ENCODE measurements at regions not wholly inside any gene's neighbourhood (a gene's known extent, or its start where the extent isn't known, plus 50 kb on each side); places are given as distances from the start of the nearest gene placed in this dataset.

DNA sequence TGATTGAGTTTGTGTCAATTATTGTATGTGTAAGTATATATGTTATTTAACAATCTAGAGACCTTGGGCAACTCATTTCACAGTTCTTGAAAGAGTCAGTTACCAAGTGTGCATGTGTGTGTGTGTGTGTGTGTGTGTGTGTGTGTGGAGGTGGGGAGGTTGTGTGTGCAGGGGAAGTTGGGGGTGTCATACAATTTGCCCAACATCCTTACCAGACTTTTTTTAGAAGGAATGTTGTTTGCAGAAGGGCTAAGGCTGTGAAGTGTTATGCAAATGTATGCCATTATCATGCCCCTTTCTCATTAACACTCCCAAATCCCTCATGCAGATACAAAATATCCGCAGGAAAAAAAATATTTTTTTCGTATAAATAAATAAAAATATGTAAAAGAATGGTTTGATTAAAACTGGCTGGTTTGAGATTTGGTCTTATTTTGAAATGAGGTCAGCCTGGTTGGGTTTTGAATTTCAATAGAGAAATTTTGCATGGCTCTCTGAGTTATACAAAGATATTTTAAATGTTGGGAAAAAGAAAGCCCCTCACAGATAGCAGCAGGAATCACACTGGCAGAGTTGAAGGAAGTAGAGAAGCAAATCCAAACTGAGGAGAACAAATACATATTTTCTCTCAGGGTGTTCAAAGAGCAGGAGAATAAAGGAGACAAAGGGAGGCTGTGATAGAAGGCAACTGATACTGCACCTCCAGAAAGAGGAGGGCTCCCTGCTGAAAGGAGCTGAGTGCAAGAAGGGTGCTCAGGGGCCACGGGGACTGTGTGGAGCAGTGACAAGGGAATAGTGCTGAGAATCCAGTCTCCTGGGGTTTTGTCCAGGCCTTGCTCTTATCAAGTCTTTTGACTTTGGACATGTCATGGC is 1365.5 kb upstream of the CELF4 start:
- ChIA-PET POLR2A (no interaction called here), CTCF (ENCODE audit: unreplicated experiment) (no interaction called here)
- intact Hi-C loops (cut with micrococcal nuclease; ENCODE audit: unreplicated experiment): no loop called here
- BruUV-seq (replicated peaks): no TSS peak
- Histone ChIP-seq H2AFZ (ENCODE audit: low read length) (no peak overlapping the region), H3K9me3 (ENCODE audit: low read length) (no peaks in the 10 kb centered on the region), H3K36me3 (ENCODE audit: insufficient read depth, low read length) (no peaks in the 10 kb centered on the region), H3K4me1 (ENCODE audit: insufficient read depth, low read length, poor library complexity, severe bottlenecking) (no peaks in the 10 kb centered on the region), H4K20me1 (ENCODE audit: insufficient read depth, low read length) (no peaks in the 10 kb centered on the region), H3K79me2 (ENCODE audit: insufficient read depth, low read depth, low read length) (no peaks in the 10 kb centered on the region), H3K4me3 (ENCODE audit: low read depth, low read length, poor library complexity, severe bottlenecking) (no peak overlapping the region), H3K4me2 (ENCODE audit: low read length) (no peak overlapping the region), H3K9me2 (ENCODE audit: insufficient read depth, low read length) (no peaks in the 10 kb centered on the region), H3K27ac (ENCODE audit: low read depth, low read length, poor library complexity, severe bottlenecking) (no peak overlapping the region)
- TF ChIP-seq EZH2phosphoT487 (IDR thresholded peaks at IDR 0.05; ENCODE audit: borderline replicate concordance, low read depth, low read length): no peak
- TF ChIP-seq, protein P1, sequence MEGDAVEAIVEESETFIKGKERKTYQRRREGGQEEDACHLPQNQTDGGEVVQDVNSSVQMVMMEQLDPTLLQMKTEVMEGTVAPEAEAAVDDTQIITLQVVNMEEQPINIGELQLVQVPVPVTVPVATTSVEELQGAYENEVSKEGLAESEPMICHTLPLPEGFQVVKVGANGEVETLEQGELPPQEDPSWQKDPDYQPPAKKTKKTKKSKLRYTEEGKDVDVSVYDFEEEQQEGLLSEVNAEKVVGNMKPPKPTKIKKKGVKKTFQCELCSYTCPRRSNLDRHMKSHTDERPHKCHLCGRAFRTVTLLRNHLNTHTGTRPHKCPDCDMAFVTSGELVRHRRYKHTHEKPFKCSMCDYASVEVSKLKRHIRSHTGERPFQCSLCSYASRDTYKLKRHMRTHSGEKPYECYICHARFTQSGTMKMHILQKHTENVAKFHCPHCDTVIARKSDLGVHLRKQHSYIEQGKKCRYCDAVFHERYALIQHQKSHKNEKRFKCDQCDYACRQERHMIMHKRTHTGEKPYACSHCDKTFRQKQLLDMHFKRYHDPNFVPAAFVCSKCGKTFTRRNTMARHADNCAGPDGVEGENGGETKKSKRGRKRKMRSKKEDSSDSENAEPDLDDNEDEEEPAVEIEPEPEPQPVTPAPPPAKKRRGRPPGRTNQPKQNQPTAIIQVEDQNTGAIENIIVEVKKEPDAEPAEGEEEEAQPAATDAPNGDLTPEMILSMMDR (conservative IDR thresholded peaks at IDR 0.05; ENCODE audit: low read length): no peak
- no peak for DNase-seq (ENCODE audit: low spot score)

DNA sequence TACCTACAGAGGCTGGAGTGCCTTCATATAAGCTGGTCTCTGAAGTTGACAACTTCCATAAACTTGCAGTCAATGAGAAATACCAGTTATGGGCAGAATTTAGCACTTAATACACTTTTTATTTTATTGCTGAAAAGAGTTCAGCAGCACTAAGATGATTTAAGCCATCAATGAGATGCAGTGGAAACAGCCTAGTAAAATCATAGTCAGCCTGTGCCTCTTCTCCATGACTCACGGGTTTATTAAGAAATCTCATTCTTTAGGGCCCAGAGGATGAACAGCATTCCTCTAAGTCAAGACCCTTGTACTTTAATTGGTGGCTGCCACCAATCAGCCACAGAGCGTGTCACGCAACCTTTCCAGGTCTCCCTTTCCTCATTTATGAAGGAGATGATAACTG is 1357.9 kb upstream of the CELF4 start:
- Histone ChIP-seq H3K36me3 (ENCODE audit: insufficient read depth, low read length) (no peaks in the 10 kb centered on the region), H4K20me1 (ENCODE audit: insufficient read depth, low read length) (no peaks in the 10 kb centered on the region), H3K79me2 (ENCODE audit: insufficient read depth, low read depth, low read length) (no peaks in the 10 kb centered on the region), H3K9me3 (ENCODE audit: low read length) (no peaks in the 10 kb centered on the region), H3K4me2 (ENCODE audit: low read length) (no peak overlapping the region), H3K4me1 (ENCODE audit: insufficient read depth, low read length, poor library complexity, severe bottlenecking) (no peaks in the 10 kb centered on the region), H3K27ac (ENCODE audit: low read depth, low read length, poor library complexity, severe bottlenecking) (no peak overlapping the region), H2AFZ (ENCODE audit: low read length) (no peak overlapping the region), H3K9me2 (ENCODE audit: insufficient read depth, low read length) (no peaks in the 10 kb centered on the region), H3K4me3 (ENCODE audit: low read depth, low read length, poor library complexity, severe bottlenecking) (no peak overlapping the region)
- no TSS peak for BruUV-seq (replicated peaks)
- CTCF ChIA-PET (ENCODE audit: unreplicated experiment): no interaction called here
- no peak for DNase-seq (ENCODE audit: low spot score)
- POLR2A ChIA-PET: no interaction called here
- TF ChIP-seq, protein P1 (conservative IDR thresholded peaks at IDR 0.05; ENCODE audit: low read length): no peak
- no peak for TF ChIP-seq EZH2phosphoT487 (IDR thresholded peaks at IDR 0.05; ENCODE audit: borderline replicate concordance, low read depth, low read length)
- intact Hi-C loops (cut with micrococcal nuclease; ENCODE audit: unreplicated experiment): no loop called here

DNA sequence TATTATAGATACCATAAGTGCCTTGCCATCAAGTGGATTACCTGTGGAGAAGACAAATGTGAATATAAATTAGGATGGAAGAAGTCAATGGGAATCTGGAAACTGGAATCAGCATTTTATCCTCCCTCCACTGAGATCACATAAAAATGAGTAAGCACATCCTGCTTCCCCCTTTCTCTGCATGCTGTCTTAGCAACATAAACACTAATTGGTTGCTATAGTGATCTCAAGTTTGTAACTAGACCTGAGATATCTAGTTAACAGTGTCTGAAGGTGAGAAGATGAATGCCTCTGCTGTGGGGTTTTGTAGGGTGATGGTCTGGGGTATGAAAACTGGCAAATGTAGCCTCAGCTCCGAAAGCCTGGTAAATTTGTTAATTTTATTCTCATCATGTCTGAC is 1357.5 kb upstream of the CELF4 start:
- no peaks in the 10 kb centered on the region for H3K4me1 ChIP-seq (ENCODE audit: insufficient read depth, low read length, poor library complexity, severe bottlenecking)
- ChIA-PET POLR2A (no interaction called here), CTCF (ENCODE audit: unreplicated experiment) (no interaction called here)
- no TSS peak for BruUV-seq (replicated peaks)
- H3K36me3 ChIP-seq (ENCODE audit: insufficient read depth, low read length): no peaks in the 10 kb centered on the region
- intact Hi-C loops (cut with micrococcal nuclease; ENCODE audit: unreplicated experiment): no loop called here
- H3K27ac ChIP-seq (ENCODE audit: low read depth, low read length, poor library complexity, severe bottlenecking): no peak overlapping the region
- H3K4me3 ChIP-seq (ENCODE audit: low read depth, low read length, poor library complexity, severe bottlenecking): no peak overlapping the region
- no peaks in the 10 kb centered on the region for H3K79me2 ChIP-seq (ENCODE audit: insufficient read depth, low read depth, low read length)
- DNase-seq (ENCODE audit: low spot score): no peak
- no peak overlapping the region for H3K4me2 ChIP-seq (ENCODE audit: low read length)
- TF ChIP-seq EZH2phosphoT487 (IDR thresholded peaks at IDR 0.05; ENCODE audit: borderline replicate concordance, low read depth, low read length): no peak
- TF ChIP-seq, protein P1 (conservative IDR thresholded peaks at IDR 0.05; ENCODE audit: low read length): no peak
- H2AFZ ChIP-seq (ENCODE audit: low read length): no peak overlapping the region
- no peaks in the 10 kb centered on the region for H4K20me1 ChIP-seq (ENCODE audit: insufficient read depth, low read length)
- H3K9me2 ChIP-seq (ENCODE audit: insufficient read depth, low read length): no peaks in the 10 kb centered on the region
- no peaks in the 10 kb centered on the region for H3K9me3 ChIP-seq (ENCODE audit: low read length)
